HG03432 (cell line): ENCODE measurements at regions not wholly inside any gene's neighbourhood (a gene's known extent, or its start where the extent isn't known, plus 50 kb on each side); places are given as distances from the start of the nearest gene placed in this dataset.
"Not testable (repeated sequence)": the region's sequence is repeated elsewhere in the genome, so short reads cannot be mapped to it uniquely, and the experiment has no call there.

Source experiments
- ATAC-seq: cut with Tn5 transposase; IDR thresholded peaks from one replicate; pipeline ENCODE4 v1.9.1; 2021; ENCODE audit warnings: mild to moderate bottlenecking, moderate library complexity; ENCODE audit not compliant: unreplicated experiment

DNA sequence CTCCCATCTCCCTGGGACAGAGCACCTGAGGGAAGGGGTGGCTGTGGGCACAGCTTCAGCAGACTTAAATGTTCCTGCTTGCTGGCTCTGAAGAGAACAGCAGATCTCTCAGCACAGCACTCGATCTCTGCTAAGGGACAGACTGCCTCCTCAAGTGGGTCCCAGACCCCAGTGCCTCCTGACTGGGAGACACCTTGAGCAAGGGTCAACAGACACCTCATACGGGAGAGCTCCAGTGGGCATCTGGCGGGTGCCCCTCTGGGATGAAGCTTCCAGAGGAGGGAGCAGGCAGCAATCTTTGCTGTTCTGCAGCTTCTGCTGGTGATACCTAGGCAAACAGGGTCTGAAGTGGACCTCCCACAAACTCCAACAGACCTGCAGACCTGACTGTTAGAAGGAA, 436.7 kb upstream of the CHRM2 start:
- ATAC-seq: not testable (repeated sequence)

DNA sequence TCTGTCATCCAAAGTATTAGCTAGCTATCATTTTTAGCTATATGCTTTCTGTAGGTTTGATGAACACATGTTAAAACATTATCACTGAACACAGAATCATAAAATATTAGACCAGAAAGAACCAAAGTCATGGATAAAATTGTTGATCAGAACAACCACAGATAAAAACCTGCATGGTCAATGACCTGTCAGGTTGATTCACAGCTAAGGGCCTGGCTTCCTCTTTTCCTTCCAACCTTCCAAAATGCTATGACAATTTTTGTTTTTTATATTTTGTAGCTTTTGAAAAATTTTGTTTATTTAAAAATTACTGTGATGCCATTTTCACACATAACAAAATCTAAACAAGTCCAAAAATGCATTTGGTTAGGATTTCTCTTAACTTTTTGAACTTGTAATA, 444.4 kb upstream of the CHRM2 start:
- ATAC-seq: no peak

DNA sequence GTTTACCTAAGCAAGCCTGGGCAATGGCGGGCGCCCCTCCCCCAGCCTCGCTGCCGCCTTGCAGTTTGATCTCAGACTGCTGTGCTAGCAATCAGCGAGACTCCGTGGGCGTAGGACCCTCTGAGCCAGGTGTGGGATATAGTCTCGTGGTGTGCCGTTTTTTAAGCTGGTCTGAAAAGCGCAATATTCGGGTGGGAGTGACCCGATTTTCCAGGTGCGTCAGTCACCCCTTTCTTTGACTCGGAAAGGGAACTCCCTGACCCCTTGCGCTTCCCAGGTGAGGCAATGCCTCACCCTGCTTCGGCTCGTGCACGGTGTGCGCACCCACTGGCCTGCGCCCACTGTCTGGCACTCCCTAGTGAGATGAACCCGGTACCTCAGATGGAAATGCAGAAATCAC, 442.6 kb upstream of the MTPN start:
- not testable (repeated sequence) for ATAC-seq

DNA sequence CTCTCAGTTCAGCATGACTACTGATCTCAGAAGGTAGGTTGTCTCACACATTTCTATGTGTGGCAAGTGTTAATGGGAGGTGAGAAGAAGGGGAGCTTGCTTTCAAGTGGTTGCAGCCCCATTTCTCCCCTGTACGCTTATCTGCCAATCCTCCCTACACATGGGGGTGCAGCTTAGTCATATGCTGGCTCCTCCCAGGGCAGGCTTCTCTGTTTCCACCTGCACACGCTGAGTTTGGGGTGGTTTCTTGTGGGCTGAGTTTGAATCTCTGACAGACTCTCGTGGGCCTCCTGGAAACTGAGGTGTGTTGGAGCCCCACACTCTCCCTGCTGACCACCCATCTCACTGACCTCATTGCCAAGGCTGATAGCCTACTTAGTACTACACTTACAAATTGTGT, 435.8 kb upstream of the MTPN start:
- no peak for ATAC-seq

DNA sequence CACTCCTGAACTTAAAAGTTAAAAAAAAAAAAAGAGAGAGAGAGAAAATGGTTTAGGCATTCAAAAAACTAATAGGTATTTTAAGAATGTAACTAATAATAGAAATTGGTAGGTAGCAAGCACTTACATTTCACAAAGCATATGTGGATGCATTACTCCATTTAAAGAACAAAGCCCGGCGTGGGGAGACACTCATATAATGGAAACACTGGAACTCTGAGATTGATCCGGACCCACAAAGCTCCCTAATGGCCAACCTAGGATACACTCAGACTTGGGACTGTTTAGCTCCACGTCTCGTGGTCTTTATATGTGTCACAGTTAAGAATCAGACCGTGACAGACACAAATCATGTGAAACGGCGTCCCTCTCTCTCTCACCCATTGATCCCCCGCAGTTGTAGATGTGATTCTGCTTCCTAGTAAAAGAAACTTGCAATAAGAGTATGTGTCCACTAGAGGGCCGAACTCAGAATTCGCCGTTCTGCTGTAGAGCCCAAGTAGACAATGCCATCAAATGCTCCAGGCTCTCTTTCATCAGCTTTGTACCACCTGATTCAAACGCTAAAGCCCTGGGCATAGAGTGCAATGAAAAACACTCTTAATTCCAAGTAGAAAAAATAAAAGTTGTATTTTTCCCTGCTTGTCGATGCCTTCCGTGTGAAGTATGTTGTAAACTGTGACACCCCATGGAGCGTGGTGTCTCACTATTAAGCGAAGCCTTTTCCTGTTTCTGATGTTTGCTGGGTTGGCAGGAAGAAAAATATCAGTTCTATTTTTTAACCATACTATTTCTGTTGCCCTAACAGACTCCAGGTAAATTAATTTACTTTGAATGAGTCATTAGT, 429.0 kb upstream of the MTPN start:
- ATAC-seq: peak; percentile 94

DNA sequence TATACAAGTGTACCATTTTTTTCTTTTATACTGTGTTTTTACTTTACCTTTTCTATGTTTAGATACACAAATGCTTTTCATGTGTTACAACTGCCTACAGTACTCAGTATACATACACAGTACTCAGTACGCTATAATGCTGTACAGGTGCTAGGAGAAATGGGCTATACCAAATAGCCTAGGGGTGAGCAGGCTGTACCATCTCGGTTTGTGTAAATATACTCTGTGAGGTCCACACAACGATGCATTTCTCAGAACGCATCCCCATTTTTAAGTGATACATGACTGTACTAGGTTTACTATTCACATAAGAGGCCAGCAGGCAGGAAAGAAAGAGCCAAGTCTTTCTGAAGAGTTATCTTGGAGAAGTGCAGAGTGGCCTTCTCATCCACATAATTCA, 426.4 kb upstream of the MTPN start:
- no peak for ATAC-seq

DNA sequence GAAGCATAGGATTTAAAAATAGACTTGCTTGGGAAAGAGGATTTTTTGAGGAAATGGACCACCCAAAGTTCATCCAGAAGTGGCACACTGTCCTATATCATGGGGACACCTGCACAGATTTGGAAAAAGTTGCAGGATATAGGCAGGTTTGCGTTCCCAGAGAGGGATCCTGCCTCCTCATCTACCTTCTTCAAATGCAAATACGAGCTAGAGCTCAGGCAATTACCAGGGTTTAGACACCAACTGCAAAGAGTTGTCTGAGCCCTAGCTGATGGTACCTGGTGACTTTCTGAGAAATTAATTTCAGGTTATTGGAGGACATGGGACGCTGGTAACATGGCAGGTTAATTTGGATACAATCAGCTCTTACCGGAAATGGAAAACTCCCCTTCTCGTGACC, 423.7 kb upstream of the MTPN start:
- ATAC-seq: no peak

DNA sequence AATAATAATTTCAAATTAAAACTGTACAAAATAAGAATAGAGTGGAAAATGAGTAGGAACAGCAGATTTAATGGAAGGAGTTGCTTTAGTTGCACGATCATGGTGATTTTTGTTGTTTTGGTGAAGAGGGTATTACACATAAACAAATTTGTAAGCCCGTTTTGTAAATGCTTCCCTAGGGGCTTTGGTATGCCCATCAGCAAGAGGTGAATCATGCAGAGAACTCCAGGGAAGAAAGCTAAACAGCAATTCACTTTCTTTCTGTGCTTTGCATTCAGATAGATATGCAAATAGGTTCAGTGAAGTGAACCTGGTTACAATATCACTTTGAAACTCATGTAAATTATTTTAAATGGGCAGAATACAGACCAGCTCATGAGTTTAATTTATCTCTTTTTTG, 422.2 kb upstream of the MTPN start:
- no peak for ATAC-seq

DNA sequence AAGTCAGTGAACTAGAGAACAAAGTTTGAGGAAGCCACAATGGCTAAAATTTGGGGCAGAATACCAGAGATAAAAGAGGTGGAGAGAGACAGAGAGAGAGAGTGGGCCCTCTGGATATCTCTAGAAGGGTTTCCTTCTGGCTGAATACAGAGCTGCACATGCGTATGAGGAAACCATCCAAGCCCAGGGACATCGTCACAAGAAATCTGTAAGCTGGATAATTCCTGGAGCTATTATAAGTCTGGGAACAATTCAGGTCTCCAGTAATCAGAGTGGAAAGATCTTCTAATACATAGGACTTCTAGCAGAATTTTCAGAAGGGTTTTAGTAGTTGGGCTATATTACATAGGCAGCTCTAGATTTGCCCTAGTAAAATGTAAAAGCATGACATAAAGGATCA, 415.7 kb upstream of the MTPN start:
- ATAC-seq: no peak

DNA sequence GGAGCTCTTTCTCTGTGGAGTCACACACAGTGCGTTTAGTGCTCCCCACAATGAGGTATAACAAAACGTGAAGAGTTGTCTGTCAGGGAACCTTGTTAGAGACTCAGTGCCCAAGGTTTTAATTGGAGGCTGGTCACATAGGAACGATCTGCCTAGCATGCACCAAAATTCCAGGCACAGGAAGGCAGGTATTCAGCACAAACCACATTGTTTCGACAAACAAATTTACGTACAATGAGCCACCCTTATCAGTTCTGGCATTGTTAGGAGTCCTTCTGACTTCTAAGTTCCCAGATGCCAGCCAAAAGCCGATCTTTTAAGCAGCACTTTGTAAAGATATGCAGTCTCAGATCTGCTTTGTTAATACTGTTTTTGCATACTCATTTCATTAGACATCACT, 414.2 kb upstream of the MTPN start:
- ATAC-seq: no peak

DNA sequence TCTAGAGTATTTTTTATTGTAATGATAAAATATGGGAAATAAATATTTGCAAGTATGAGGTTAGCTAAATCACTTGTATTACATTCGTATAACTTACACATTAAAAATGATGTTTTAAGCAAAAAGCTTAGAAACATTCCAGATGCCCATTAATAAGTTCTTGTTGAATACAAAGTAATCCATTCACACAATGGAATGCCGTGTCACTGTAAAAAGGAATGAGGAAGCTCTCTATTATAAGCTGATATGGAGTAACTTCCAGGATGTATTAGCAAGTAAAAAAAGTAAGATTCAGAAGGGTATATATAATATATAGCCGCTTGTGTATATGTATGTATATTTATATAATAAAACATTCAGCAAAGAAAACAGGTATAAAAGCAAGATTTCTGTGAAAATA, 412.8 kb upstream of the MTPN start:
- ATAC-seq: no peak

DNA sequence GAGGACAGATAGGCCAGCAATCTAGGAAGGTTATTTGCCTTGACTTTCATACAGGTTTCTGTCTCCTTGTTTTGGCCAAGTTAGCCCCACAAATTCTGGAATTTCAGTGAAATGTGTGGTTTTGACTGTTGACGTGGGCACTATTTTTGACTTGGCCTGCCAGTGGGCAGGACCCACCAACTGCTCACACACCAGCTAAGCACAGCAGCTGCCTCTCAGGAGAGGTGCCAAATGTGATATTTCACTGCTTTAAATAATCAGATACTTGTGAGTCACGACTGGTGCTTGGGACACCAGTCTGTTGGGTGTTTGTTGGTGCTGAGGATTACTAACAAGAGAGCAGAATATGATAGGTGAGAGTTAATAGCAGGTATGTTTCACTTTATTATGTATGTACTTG, 409.7 kb upstream of the MTPN start:
- ATAC-seq: no peak

DNA sequence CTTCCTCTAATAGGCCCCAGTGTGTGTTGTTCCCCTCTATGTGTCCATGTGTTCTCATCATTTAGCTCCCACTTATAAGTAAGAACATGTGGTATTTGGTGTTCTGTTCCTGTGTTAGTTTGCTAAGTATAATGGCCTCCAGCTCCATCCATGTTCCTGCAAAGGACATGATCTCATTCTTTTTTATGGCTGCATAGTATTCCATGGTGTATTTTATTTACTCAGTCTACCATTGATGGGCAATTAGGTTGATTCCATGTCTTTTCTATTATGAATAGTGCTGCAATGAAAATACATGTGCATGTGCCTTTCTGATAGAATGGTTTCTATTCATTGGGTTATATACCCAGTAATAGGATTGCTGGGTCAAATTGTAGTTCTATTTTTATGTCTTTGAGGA, 394.2 kb upstream of the MTPN start:
- not testable (repeated sequence) for ATAC-seq

DNA sequence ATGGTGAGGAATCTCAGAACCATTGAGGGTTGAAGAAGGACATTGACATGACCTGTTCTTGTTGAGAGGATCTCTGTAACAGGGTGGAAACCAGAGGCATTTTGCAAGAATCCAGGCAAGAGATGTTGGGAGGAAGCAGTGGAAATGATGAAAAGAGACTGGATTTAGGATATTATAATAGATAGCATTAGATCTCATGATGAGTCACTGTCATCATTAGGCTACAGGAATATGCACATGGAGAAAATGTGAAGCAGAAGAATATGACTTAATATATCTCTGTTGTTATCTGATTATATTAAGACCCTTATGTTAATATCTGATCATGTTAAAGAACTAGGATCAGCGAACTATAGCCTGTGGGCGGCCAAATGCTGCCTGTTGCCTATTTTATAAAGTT, 393.0 kb upstream of the MTPN start:
- ATAC-seq: no peak

DNA sequence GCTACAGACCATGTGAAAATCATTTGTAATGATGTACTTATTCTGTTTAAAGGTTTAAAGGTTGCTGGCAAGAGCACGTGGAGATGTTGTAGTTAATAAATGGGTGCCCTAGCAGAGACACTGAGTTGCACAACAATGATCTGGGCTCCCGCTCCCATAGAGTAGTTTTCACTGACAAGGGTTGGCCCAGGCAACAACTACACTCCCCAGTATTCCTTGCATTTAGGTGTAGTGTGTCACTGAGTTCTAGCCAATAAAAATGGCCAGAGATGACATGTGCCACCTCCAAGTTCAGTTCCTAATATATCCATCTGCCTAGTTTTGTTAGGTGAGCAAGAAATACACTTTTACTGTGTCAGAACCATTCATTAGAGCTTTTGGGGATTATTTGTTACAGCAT, 392.1 kb upstream of the MTPN start:
- ATAC-seq: no peak

DNA sequence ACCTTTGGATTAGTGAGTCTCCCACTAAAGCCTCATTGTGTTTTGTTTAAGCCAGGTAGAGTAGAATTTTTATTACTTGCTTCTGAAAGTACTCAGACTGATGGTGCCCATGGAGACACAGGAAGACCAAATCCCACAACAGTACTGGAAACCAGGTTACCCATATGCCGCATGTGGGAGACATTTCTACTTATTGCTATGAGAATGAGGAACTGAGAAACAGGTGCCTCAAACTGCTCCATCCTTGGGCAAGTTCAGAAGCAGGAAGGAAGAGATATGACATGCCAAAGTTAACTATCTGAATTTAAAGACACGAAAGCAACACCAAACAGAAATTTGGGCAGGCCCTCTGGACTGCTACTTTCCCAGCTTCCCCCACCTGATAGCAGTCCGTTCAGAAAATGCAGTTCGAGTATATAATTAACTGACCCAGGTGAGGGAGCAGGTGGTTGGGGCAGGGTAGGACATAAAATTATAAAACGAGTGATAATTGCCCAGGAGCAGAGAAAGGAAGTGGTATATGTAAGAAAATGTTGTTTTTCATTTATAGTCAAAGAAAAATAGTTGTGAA, 382.3 kb upstream of the MTPN start:
- peak; percentile 96 for ATAC-seq

DNA sequence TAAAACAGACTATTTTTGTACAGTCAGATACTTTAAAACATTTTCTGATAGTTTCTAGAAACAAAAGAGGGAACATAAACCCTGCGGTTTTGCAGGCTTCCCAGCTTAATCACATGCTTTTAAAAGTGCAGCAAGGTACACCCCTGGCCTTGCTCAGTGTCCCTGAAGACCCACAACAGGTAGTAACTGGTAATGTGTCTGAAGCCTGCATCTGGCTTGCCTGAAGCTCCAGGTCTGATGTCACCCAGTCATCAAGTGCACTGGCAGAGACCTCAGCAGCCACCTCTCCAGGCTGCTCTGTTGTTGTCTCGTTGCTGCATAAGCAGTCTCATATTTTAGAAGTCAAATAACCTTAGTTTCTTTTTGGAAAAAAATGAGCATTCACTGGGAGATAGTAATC, 376.1 kb upstream of the MTPN start:
- ATAC-seq: peak; percentile 66

DNA sequence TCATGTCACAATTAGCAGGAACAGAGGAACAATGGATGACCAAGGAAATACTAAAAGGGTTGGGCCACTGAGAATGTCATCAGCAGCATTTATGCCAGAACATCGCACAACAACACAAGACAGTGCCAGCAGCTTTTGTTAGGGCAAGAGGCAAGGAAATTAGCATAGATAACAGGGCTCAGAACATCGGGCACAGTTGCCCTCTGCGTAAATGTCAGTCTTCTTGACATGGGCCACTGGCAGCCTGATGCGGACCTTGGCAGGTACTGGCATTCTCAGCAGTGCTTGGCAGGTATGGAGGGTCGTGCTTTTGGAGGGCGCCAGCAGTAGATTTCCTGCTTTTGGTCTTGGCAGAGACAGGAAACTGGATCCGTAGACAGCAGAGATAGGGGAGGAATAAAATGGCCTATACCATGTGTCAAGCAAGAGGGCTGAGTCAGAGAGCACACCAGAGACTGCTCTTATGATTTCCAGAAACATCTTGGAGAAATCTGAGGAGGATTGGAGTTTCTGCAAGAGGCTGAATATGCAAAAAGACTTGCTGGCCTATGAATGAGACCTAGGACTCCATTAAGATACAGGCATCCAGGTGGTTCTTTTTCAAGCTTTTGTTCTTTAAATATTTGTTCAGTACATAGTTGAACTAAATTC, 371.5 kb upstream of the MTPN start:
- no peak for ATAC-seq

DNA sequence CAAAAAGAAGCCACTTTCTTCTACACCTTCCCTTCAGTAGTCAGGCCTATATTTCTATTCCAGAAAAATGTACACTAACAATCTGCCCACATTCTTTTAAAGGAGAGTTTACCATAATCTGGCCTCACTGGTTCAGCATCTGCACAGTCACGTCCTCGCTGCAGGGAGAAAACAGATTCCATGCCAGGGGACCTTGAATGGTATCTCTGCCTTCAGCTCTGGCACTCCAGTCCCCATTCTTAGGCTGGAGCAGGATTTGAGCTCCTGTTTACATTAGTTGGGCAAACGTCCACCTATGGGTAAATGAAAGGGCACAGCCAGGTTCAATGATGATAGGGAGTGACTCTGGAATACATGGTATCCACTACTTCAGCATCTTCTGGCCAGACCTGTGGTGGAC, 371.0 kb upstream of the MTPN start:
- no peak for ATAC-seq

DNA sequence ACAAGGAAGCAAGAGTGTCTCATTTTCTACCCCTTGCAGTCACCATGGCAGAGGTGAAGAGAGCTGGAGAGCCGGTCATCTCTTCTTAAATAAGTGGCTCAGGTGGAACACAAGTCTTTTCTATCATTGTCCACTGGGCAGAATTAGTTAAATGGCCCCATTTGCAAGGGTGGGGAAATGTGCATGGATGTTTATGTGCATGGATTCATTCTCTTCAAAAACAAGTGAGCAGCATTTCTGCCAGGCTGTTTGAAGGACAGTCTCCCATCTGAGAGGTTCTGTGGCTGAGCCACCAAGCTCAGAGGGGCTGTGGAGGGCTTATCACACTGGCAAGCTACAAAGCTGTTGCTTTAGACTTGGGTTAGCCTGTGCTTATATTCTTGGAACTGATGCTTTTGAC, 370.3 kb upstream of the MTPN start:
- ATAC-seq: no peak

DNA sequence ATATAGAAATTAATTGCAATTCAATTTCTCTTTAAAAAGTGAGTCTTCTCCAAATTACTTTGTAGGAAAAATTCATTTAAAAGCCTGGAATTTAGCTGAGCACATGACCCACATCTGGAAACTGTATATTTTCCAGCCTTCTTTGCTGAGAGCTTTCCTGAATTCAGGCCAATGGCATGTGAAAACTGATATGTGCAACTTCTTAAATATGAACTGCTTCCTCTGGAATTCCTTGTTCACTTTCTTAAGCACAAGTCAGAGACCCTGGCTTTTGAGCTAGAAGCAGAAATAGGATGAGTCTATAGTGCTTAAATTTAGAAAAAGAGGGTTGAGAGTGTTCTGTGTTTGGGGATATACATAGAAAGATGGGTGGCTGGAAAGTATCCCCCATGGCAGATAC, 365.1 kb upstream of the MTPN start:
- ATAC-seq: no peak

DNA sequence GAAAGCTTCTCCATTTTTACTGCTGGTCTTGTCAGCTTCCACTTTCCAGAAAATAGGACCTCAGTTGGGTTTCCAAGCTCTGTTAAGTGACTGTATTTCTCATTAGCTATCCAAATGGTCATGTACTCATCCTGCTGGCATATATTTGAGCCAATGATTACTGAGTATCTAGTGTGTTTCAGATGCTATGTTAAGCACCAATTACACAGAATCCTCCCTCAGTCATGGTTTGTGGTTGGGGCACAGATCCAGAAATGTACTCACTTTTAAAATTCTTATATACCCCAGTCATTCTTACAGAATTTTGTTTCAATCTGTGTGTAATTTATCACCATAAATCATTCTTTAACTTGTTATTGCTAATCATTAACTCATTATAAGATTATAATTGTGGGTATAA, 362.3 kb upstream of the MTPN start:
- ATAC-seq: no peak
